H1 (cell line): ENCODE measurements at regions not wholly inside any gene's neighbourhood (a gene's known extent, or its start where the extent isn't known, plus 50 kb on each side); places are given as distances from the start of the nearest gene placed in this dataset.

Experiments
- CTCF ChIA-PET: fragments of 300-600 bp; sonication (Branson Sonifier 250); formaldehyde crosslinking; loops from one replicate; lab custom pipeline; 2021; ENCODE audit not compliant: partially characterized antibody; lab: Charles Lee
- POLR2A ChIA-PET: fragments of 300-600 bp; sonication (Branson Sonifier 250); formaldehyde crosslinking; loops from one replicate; lab custom pipeline; 2021; ENCODE audit warnings: inconsistent platforms; ENCODE audit not compliant: partially characterized antibody; lab: Charles Lee
- DNase-seq, 2 experiments: peaks; one replicate each; pipeline versions ENCODE4 v3.0.0 to v3.0.0-alpha.2; 2010 to 2022; ENCODE audit warnings: low spot score in 2 of 2, low read depth in 1 of 2, mixed read lengths in 1 of 2
- FAIRE-seq: peaks from 2 replicates; lab custom pipeline; 2011; peaks lifted over from hg19 to GRCh38; lab: Jason Lieb, UNC
- H2AFZ ChIP-seq: 2 replicates; pipeline ENCODE4 v1.8.1; 2012; ENCODE audit warnings: low read length, inconsistent platforms
- H2AK5ac ChIP-seq: 2 replicates; pipeline ENCODE4 v1.6.1; 2013; ENCODE audit warnings: low read depth, low read length
- H2BK120ac ChIP-seq: replicated peaks from 2 replicates; pipeline ENCODE3; 2013; ENCODE audit warnings: low read depth, low read length, inconsistent platforms
- H2BK12ac ChIP-seq: 2 replicates; pipeline ENCODE4 v1.6.1; 2013; ENCODE audit warnings: low read depth, low read length
- H2BK15ac ChIP-seq: 2 replicates; pipeline ENCODE4 v1.6.1; 2013; ENCODE audit warnings: low read length
- H2BK20ac ChIP-seq: 2 replicates; pipeline ENCODE4 v1.6.1; 2013; ENCODE audit warnings: low read length
- H2BK5ac ChIP-seq: 2 replicates; pipeline ENCODE4 v1.6.1; 2013; ENCODE audit warnings: low read depth, low read length
- H3K14ac ChIP-seq: 2 replicates; pipeline ENCODE4 v1.6.1; 2013; ENCODE audit warnings: inconsistent platforms; ENCODE audit not compliant: insufficient read length
- H3K18ac ChIP-seq: 2 replicates; pipeline ENCODE4 v1.6.1; 2013; ENCODE audit warnings: low read length; ENCODE audit errors: extremely low read depth
- H3K23ac ChIP-seq: 2 replicates; pipeline ENCODE4 v1.6.1; 2013; ENCODE audit warnings: inconsistent platforms; ENCODE audit not compliant: insufficient read length
- H3K23me2 ChIP-seq: 2 replicates; pipeline ENCODE4 v1.6.1; 2013; ENCODE audit warnings: low read depth, low read length
- H3K27ac ChIP-seq: 2 replicates; pipeline ENCODE4 v1.6.1; 2011; ENCODE audit warnings: low read depth, low read length, inconsistent platforms
- H3K27me3 ChIP-seq, 4 experiments: replicated peaks in 1 of 4; 1 replicate in 1 of 4; 2 replicates in 3 of 4; pipeline versions ENCODE4 v1.6.1 to v1.8.1; 2011 to 2013; ENCODE audit warnings: low read length in 3 of 4, mild to moderate bottlenecking in 3 of 4, inconsistent platforms in 2 of 4, mixed read lengths in 2 of 4, moderate library complexity in 1 of 4; ENCODE audit not compliant: control insufficient read depth in 3 of 4, insufficient read depth in 3 of 4; ENCODE audit errors: extremely low read depth in 1 of 4
- H3K36me3 ChIP-seq, 4 experiments: 2 replicates each; pipeline versions ENCODE4 v1.6.1 to v1.8.1; 2011 to 2013; ENCODE audit warnings: mild to moderate bottlenecking in 4 of 4, low read length in 3 of 4, moderate library complexity in 2 of 4, control low read depth in 1 of 4, inconsistent platforms in 1 of 4; ENCODE audit not compliant: insufficient read depth in 4 of 4, control insufficient read depth in 2 of 4
- H3K4ac ChIP-seq: replicated peaks from 2 replicates; pipeline ENCODE3; 2013; ENCODE audit warnings: low read length, low read depth, mixed read lengths, inconsistent platforms; ENCODE audit not compliant: insufficient read length
- H3K4me1 ChIP-seq, 4 experiments: replicated peaks in 1 of 4; 1 replicate in 1 of 4; 2 replicates in 3 of 4; pipeline versions ENCODE4 v1.6.1 to v1.8.1; 2011 to 2013; ENCODE audit warnings: low read length in 3 of 4, inconsistent platforms in 2 of 4, mixed read lengths in 1 of 4; ENCODE audit not compliant: insufficient read depth in 4 of 4, control insufficient read depth in 3 of 4
- H3K4me2 ChIP-seq, 2 experiments: 2 replicates each; pipeline versions ENCODE4 v1.6.1 to v1.8.1; 2011 to 2013; ENCODE audit warnings: low read depth in 2 of 2, low read length in 2 of 2, control low read depth in 1 of 2, inconsistent platforms in 1 of 2, mild to moderate bottlenecking in 1 of 2; ENCODE audit not compliant: insufficient read depth in 1 of 2
- H3K4me3 ChIP-seq, 4 experiments: fragments of 200-600, 300-600 bp in 1 of 4; sonication (generic), shearing (Covaris generic), sonication (Bioruptor Twin) in 1 of 4; 2 replicates each; pipeline versions ENCODE4 v1.5.1 to v1.8.1; 2011 to 2016; ENCODE audit warnings: low read length in 4 of 4, low read depth in 3 of 4, control low read depth in 2 of 4, inconsistent platforms in 2 of 4, mild to moderate bottlenecking in 2 of 4, mixed read lengths in 1 of 4, moderate library complexity in 1 of 4; ENCODE audit not compliant: insufficient read depth in 2 of 4; ENCODE audit errors: extremely low read depth in 1 of 4
- H3K56ac ChIP-seq: replicated peaks from 2 replicates; pipeline ENCODE3; 2013; ENCODE audit warnings: low read depth, mild to moderate bottlenecking, mixed read lengths, low read length, inconsistent platforms; ENCODE audit not compliant: insufficient read length
- H3K79me1 ChIP-seq: 2 replicates; pipeline ENCODE4 v1.6.1; 2013; ENCODE audit warnings: low read depth, low read length, control low read depth
- H3K79me2 ChIP-seq, 2 experiments: 2 replicates each; pipeline versions ENCODE4 v1.6.1 to v1.8.1; 2012 to 2013; ENCODE audit warnings: low read length in 2 of 2, mild to moderate bottlenecking in 2 of 2, inconsistent platforms in 1 of 2; ENCODE audit not compliant: insufficient read depth in 2 of 2, control insufficient read depth in 1 of 2
- H3K9ac ChIP-seq, 4 experiments: replicated peaks in 1 of 4; 1 replicate in 1 of 4; 2 replicates in 3 of 4; pipeline versions ENCODE4 v1.6.1 to v1.8.1; 2011 to 2013; ENCODE audit warnings: low read depth in 3 of 4, low read length in 3 of 4, control low read depth in 2 of 4, mild to moderate bottlenecking in 2 of 4, moderate library complexity in 2 of 4, inconsistent platforms in 1 of 4; ENCODE audit errors: extremely low read depth in 1 of 4
- H3K9me3 ChIP-seq, 2 experiments: 2 replicates each; pipeline versions ENCODE4 v1.6.1 to v1.8.1; 2012 to 2013; ENCODE audit warnings: mild to moderate bottlenecking in 2 of 2, moderate library complexity in 2 of 2, control low read depth in 1 of 2, inconsistent platforms in 1 of 2, low read depth in 1 of 2, low read length in 1 of 2, mixed read lengths in 1 of 2; ENCODE audit not compliant: insufficient read depth in 2 of 2
- H4K20me1 ChIP-seq, 2 experiments: replicated peaks in 1 of 2; 2 replicates each; pipeline versions ENCODE3 to v1.8.1; 2011 to 2013; ENCODE audit warnings: inconsistent platforms in 2 of 2, low read length in 2 of 2, mild to moderate bottlenecking in 1 of 2; ENCODE audit not compliant: insufficient read depth in 2 of 2, control insufficient read depth in 1 of 2
- H4K5ac ChIP-seq: 2 replicates; pipeline ENCODE4 v1.6.1; 2013; ENCODE audit warnings: low read length, low read depth, mixed read lengths, inconsistent platforms; ENCODE audit not compliant: insufficient read length
- H4K8ac ChIP-seq: 2 replicates; pipeline ENCODE4 v1.8.0; 2013; ENCODE audit warnings: mild to moderate bottlenecking, moderate library complexity, low read length, inconsistent platforms; ENCODE audit not compliant: insufficient read depth; ENCODE audit errors: extremely low read depth
- H4K91ac ChIP-seq: replicated peaks from 2 replicates; pipeline ENCODE3; 2013; ENCODE audit warnings: low read length, mixed read lengths, inconsistent platforms; ENCODE audit not compliant: insufficient read length
- BACH1 ChIP-seq: IDR thresholded peaks from 2 replicates; pipeline ENCODE4 v1.6.1; 2012; ENCODE audit warnings: low read length, improper control_type of control experiment
- CHD2 ChIP-seq: IDR thresholded peaks from 2 replicates; pipeline ENCODE4 v1.6.1; 2012; ENCODE audit warnings: low read length, improper control_type of control experiment
- MAFK ChIP-seq: IDR thresholded peaks from 2 replicates; pipeline ENCODE4 v1.6.1; 2012; ENCODE audit warnings: low read depth, mild to moderate bottlenecking, improper control_type of control experiment, low read length
- RAD21 ChIP-seq, 2 experiments: IDR thresholded peaks in 1 of 2; conservative IDR thresholded peaks in 1 of 2; 2 replicates each; pipeline ENCODE4 v1.6.1; 2011; ENCODE audit warnings: low read depth in 2 of 2, low read length in 2 of 2, improper control_type of control experiment in 1 of 2, inconsistent platforms in 1 of 2, mild to moderate bottlenecking in 1 of 2, moderate library complexity in 1 of 2
- RNF2 ChIP-seq: fragments of 200-900, 300-1000 bp; sonication (generic); IDR thresholded peaks from 2 replicates; pipeline ENCODE4 v1.7.1; 2016; ENCODE audit warnings: borderline replicate concordance, low read depth, mild to moderate bottlenecking, antibody characterized with exemption, low read length; ENCODE audit not compliant: poor library complexity, severe bottlenecking; ENCODE audit errors: missing control alignments
- RXRA ChIP-seq: IDR thresholded peaks from 2 replicates; pipeline ENCODE4 v1.6.1; 2011; ENCODE audit warnings: low read depth, mild to moderate bottlenecking, low read length, moderate library complexity; ENCODE audit not compliant: insufficient read depth
- SP2 ChIP-seq: IDR thresholded peaks from 2 replicates; pipeline ENCODE4 v1.6.1; 2012; ENCODE audit warnings: mild to moderate bottlenecking, low read length, inconsistent platforms
- SP4 ChIP-seq: IDR thresholded peaks from 2 replicates; pipeline ENCODE4 v1.6.1; 2012; ENCODE audit warnings: low read length, inconsistent platforms
- TAF1 ChIP-seq: IDR thresholded peaks from 2 replicates; pipeline ENCODE4 v1.6.1; 2011; ENCODE audit warnings: mild to moderate bottlenecking, low read depth, low read length
- YY1 ChIP-seq: IDR thresholded peaks from 2 replicates; pipeline ENCODE4 v1.6.1; 2011; ENCODE audit warnings: low read depth, mild to moderate bottlenecking, low read length
- WGBS, 2 experiments: shearing (Covaris generic) in 1 of 2; methylation state at CpG; one replicate each; pipeline versions ENCODE4 v1.1.6 to v1.1.7; 2013 to 2015; ENCODE audit warnings: low lambda C conversion rate in 2 of 2, mixed read lengths in 2 of 2, inconsistent platforms in 1 of 2, low coverage in 1 of 2, missing lambda C conversion rate in 1 of 2; ENCODE audit not compliant: insufficient replicate concordance in 2 of 2, insufficient coverage in 1 of 2, insufficient read length in 1 of 2; ENCODE audit errors: extremely low coverage in 1 of 2, missing lambda C conversion rate in 1 of 2; 5-methylcytosine and 5-hydroxymethylcytosine counted together

DNA sequence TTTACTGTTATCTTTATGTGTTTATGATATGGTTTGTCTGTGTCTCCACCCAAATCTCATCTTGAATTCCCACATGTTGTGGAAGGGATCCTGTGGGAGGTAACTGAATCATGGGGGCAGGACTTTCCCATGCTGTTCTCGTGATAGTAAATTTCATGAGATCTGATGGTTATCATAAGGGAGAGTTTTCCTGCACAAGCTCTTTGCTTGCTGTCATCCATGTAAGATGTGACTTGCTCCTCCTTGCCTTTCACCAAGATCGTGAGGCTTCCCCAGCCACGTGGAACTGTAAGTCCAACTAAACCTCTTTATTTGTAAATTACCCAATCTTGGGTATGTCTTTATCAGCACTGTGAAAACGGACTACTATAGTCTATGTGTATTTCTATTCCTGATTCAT, 539.0 kb downstream of the ARL4A start:
- 88% methylated on average over 4 of the region's 4 CpGs; no CpG with 5 or more reads in 1 of the 2 experiments for WGBS, 2 experiments

More for the DNA sequence above, 539.0 kb downstream of the ARL4A start:
- no peak overlapping the region for H3K4ac ChIP-seq
- no peak for FAIRE-seq
- H3K4me1 ChIP-seq: no peaks in the 10 kb centered on the region
- H2BK5ac ChIP-seq: no peak overlapping the region
- no peak overlapping the region for H3K9ac ChIP-seq
- no peak overlapping the region for H2BK20ac ChIP-seq
- no peaks in the 10 kb centered on the region for H3K9me3 ChIP-seq
- H3K4me3 ChIP-seq: no peak overlapping the region
- CTCF ChIA-PET: interaction anchor here (1.1 kb wide), 1 partner anchor 20 kb away, joined by 3 read pairs; no protein-coding TSS in a partner anchor
- H3K79me1 ChIP-seq: no peaks in the 10 kb centered on the region
- DNase-seq: no peak
- no peak overlapping the region for H2BK15ac ChIP-seq
- H3K23ac ChIP-seq: no peak overlapping the region
- H4K5ac ChIP-seq: no peak overlapping the region
- no peak overlapping the region for H3K4me2 ChIP-seq
- H2BK12ac ChIP-seq: no peak overlapping the region
- no peak overlapping the region for H2AK5ac ChIP-seq
- no peak overlapping the region for H4K91ac ChIP-seq
- H3K79me2 ChIP-seq: no peaks in the 10 kb centered on the region
- H3K18ac ChIP-seq: no peak overlapping the region
- H3K27me3 ChIP-seq: no peaks in the 10 kb centered on the region
- no peak overlapping the region for H2BK120ac ChIP-seq
- H4K8ac ChIP-seq: no peak overlapping the region
- no peaks in the 10 kb centered on the region for H3K36me3 ChIP-seq
- H3K27ac ChIP-seq: no peak overlapping the region
- no peaks in the 10 kb centered on the region for H4K20me1 ChIP-seq
- no peaks in the 10 kb centered on the region for H3K23me2 ChIP-seq
- no peak overlapping the region for H2AFZ ChIP-seq
- H3K14ac ChIP-seq: no peak overlapping the region
- no peak overlapping the region for H3K56ac ChIP-seq
- POLR2A ChIA-PET: no interaction called here
- TF ChIP-seq RNF2 (no peak), RAD21 (IDR thresholded peaks at IDR 0.05 in 1 of 2, conservative IDR thresholded peaks at IDR 0.05 in 1 of 2; ENCODE audit: low read depth in 2 of 2, low read length in 2 of 2) (no peak), SP2 (no peak), TAF1 (no peak), BACH1 (no peak), MAFK (no peak), YY1 (no peak), SP4 (no peak), CHD2 (no peak), RXRA (no peak)
- TF ChIP-seq, all 59 proteins: peak for 0
